H1 (cell line): ENCODE measurements at regions not wholly inside any gene's neighbourhood (a gene's known extent, or its start where the extent isn't known, plus 50 kb on each side); places are given as distances from the start of the nearest gene placed in this dataset.

ENCODE experiments used
- CTCF ChIA-PET: fragments of 300-600 bp; sonication (Branson Sonifier 250); formaldehyde crosslinking; loops from one replicate; lab custom pipeline; 2021; ENCODE audit not compliant: partially characterized antibody; lab: Charles Lee
- POLR2A ChIA-PET: fragments of 300-600 bp; sonication (Branson Sonifier 250); formaldehyde crosslinking; loops from one replicate; lab custom pipeline; 2021; ENCODE audit warnings: inconsistent platforms; ENCODE audit not compliant: partially characterized antibody; lab: Charles Lee
- DNase-seq, 2 experiments: peaks; one replicate each; pipeline versions ENCODE4 v3.0.0 to v3.0.0-alpha.2; 2010 to 2022; ENCODE audit warnings: low spot score in 2 of 2, low read depth in 1 of 2, mixed read lengths in 1 of 2
- FAIRE-seq: peaks from 2 replicates; lab custom pipeline; 2011; peaks lifted over from hg19 to GRCh38; lab: Jason Lieb, UNC
- H2AFZ ChIP-seq: 2 replicates; pipeline ENCODE4 v1.8.1; 2012; ENCODE audit warnings: low read length, inconsistent platforms
- H2AK5ac ChIP-seq: 2 replicates; pipeline ENCODE4 v1.6.1; 2013; ENCODE audit warnings: low read depth, low read length
- H2BK120ac ChIP-seq: replicated peaks from 2 replicates; pipeline ENCODE3; 2013; ENCODE audit warnings: low read depth, low read length, inconsistent platforms
- H2BK12ac ChIP-seq: 2 replicates; pipeline ENCODE4 v1.6.1; 2013; ENCODE audit warnings: low read depth, low read length
- H2BK15ac ChIP-seq: 2 replicates; pipeline ENCODE4 v1.6.1; 2013; ENCODE audit warnings: low read length
- H2BK20ac ChIP-seq: 2 replicates; pipeline ENCODE4 v1.6.1; 2013; ENCODE audit warnings: low read length
- H2BK5ac ChIP-seq: 2 replicates; pipeline ENCODE4 v1.6.1; 2013; ENCODE audit warnings: low read depth, low read length
- H3K14ac ChIP-seq: 2 replicates; pipeline ENCODE4 v1.6.1; 2013; ENCODE audit warnings: inconsistent platforms; ENCODE audit not compliant: insufficient read length
- H3K18ac ChIP-seq: 2 replicates; pipeline ENCODE4 v1.6.1; 2013; ENCODE audit warnings: low read length; ENCODE audit errors: extremely low read depth
- H3K23ac ChIP-seq: 2 replicates; pipeline ENCODE4 v1.6.1; 2013; ENCODE audit warnings: inconsistent platforms; ENCODE audit not compliant: insufficient read length
- H3K23me2 ChIP-seq: 2 replicates; pipeline ENCODE4 v1.6.1; 2013; ENCODE audit warnings: low read depth, low read length
- H3K27ac ChIP-seq: 2 replicates; pipeline ENCODE4 v1.6.1; 2011; ENCODE audit warnings: low read depth, low read length, inconsistent platforms
- H3K27me3 ChIP-seq, 4 experiments: replicated peaks in 1 of 4; 1 replicate in 1 of 4; 2 replicates in 3 of 4; pipeline versions ENCODE4 v1.6.1 to v1.8.1; 2011 to 2013; ENCODE audit warnings: low read length in 3 of 4, mild to moderate bottlenecking in 3 of 4, inconsistent platforms in 2 of 4, mixed read lengths in 2 of 4, moderate library complexity in 1 of 4; ENCODE audit not compliant: control insufficient read depth in 3 of 4, insufficient read depth in 3 of 4; ENCODE audit errors: extremely low read depth in 1 of 4
- H3K36me3 ChIP-seq, 4 experiments: 2 replicates each; pipeline versions ENCODE4 v1.6.1 to v1.8.1; 2011 to 2013; ENCODE audit warnings: mild to moderate bottlenecking in 4 of 4, low read length in 3 of 4, moderate library complexity in 2 of 4, control low read depth in 1 of 4, inconsistent platforms in 1 of 4; ENCODE audit not compliant: insufficient read depth in 4 of 4, control insufficient read depth in 2 of 4
- H3K4ac ChIP-seq: replicated peaks from 2 replicates; pipeline ENCODE3; 2013; ENCODE audit warnings: low read length, low read depth, mixed read lengths, inconsistent platforms; ENCODE audit not compliant: insufficient read length
- H3K4me1 ChIP-seq, 4 experiments: replicated peaks in 1 of 4; 1 replicate in 1 of 4; 2 replicates in 3 of 4; pipeline versions ENCODE4 v1.6.1 to v1.8.1; 2011 to 2013; ENCODE audit warnings: low read length in 3 of 4, inconsistent platforms in 2 of 4, mixed read lengths in 1 of 4; ENCODE audit not compliant: insufficient read depth in 4 of 4, control insufficient read depth in 3 of 4
- H3K4me2 ChIP-seq, 2 experiments: 2 replicates each; pipeline versions ENCODE4 v1.6.1 to v1.8.1; 2011 to 2013; ENCODE audit warnings: low read depth in 2 of 2, low read length in 2 of 2, control low read depth in 1 of 2, inconsistent platforms in 1 of 2, mild to moderate bottlenecking in 1 of 2; ENCODE audit not compliant: insufficient read depth in 1 of 2
- H3K4me3 ChIP-seq, 4 experiments: fragments of 200-600, 300-600 bp in 1 of 4; sonication (generic), shearing (Covaris generic), sonication (Bioruptor Twin) in 1 of 4; 2 replicates each; pipeline versions ENCODE4 v1.5.1 to v1.8.1; 2011 to 2016; ENCODE audit warnings: low read length in 4 of 4, low read depth in 3 of 4, control low read depth in 2 of 4, inconsistent platforms in 2 of 4, mild to moderate bottlenecking in 2 of 4, mixed read lengths in 1 of 4, moderate library complexity in 1 of 4; ENCODE audit not compliant: insufficient read depth in 2 of 4; ENCODE audit errors: extremely low read depth in 1 of 4
- H3K56ac ChIP-seq: replicated peaks from 2 replicates; pipeline ENCODE3; 2013; ENCODE audit warnings: low read depth, mild to moderate bottlenecking, mixed read lengths, low read length, inconsistent platforms; ENCODE audit not compliant: insufficient read length
- H3K79me1 ChIP-seq: 2 replicates; pipeline ENCODE4 v1.6.1; 2013; ENCODE audit warnings: low read depth, low read length, control low read depth
- H3K79me2 ChIP-seq, 2 experiments: 2 replicates each; pipeline versions ENCODE4 v1.6.1 to v1.8.1; 2012 to 2013; ENCODE audit warnings: low read length in 2 of 2, mild to moderate bottlenecking in 2 of 2, inconsistent platforms in 1 of 2; ENCODE audit not compliant: insufficient read depth in 2 of 2, control insufficient read depth in 1 of 2
- H3K9ac ChIP-seq, 4 experiments: replicated peaks in 1 of 4; 1 replicate in 1 of 4; 2 replicates in 3 of 4; pipeline versions ENCODE4 v1.6.1 to v1.8.1; 2011 to 2013; ENCODE audit warnings: low read depth in 3 of 4, low read length in 3 of 4, control low read depth in 2 of 4, mild to moderate bottlenecking in 2 of 4, moderate library complexity in 2 of 4, inconsistent platforms in 1 of 4; ENCODE audit errors: extremely low read depth in 1 of 4
- H3K9me3 ChIP-seq, 2 experiments: 2 replicates each; pipeline versions ENCODE4 v1.6.1 to v1.8.1; 2012 to 2013; ENCODE audit warnings: mild to moderate bottlenecking in 2 of 2, moderate library complexity in 2 of 2, control low read depth in 1 of 2, inconsistent platforms in 1 of 2, low read depth in 1 of 2, low read length in 1 of 2, mixed read lengths in 1 of 2; ENCODE audit not compliant: insufficient read depth in 2 of 2
- H4K20me1 ChIP-seq, 2 experiments: replicated peaks in 1 of 2; 2 replicates each; pipeline versions ENCODE3 to v1.8.1; 2011 to 2013; ENCODE audit warnings: inconsistent platforms in 2 of 2, low read length in 2 of 2, mild to moderate bottlenecking in 1 of 2; ENCODE audit not compliant: insufficient read depth in 2 of 2, control insufficient read depth in 1 of 2
- H4K5ac ChIP-seq: 2 replicates; pipeline ENCODE4 v1.6.1; 2013; ENCODE audit warnings: low read length, low read depth, mixed read lengths, inconsistent platforms; ENCODE audit not compliant: insufficient read length
- H4K8ac ChIP-seq: 2 replicates; pipeline ENCODE4 v1.8.0; 2013; ENCODE audit warnings: mild to moderate bottlenecking, moderate library complexity, low read length, inconsistent platforms; ENCODE audit not compliant: insufficient read depth; ENCODE audit errors: extremely low read depth
- H4K91ac ChIP-seq: replicated peaks from 2 replicates; pipeline ENCODE3; 2013; ENCODE audit warnings: low read length, mixed read lengths, inconsistent platforms; ENCODE audit not compliant: insufficient read length
- BACH1 ChIP-seq: IDR thresholded peaks from 2 replicates; pipeline ENCODE4 v1.6.1; 2012; ENCODE audit warnings: low read length, improper control_type of control experiment
- CBX5 ChIP-seq: fragments of 300-800, 300-1000 bp; sonication (generic); IDR thresholded peaks from 2 replicates; pipeline ENCODE4 v1.7.1; 2016; ENCODE audit warnings: antibody characterized with exemption, low read length, low read depth
- CBX8 ChIP-seq: fragments of 300-800, 300-1000 bp; sonication (generic); IDR thresholded peaks from 2 replicates; pipeline ENCODE4 v1.7.1; 2016; ENCODE audit warnings: low read depth, low read length, borderline replicate concordance
- CEBPB ChIP-seq: IDR thresholded peaks from 2 replicates; pipeline ENCODE4 v1.6.1; 2012; ENCODE audit warnings: low read depth, low read length
- CHD1 ChIP-seq: IDR thresholded peaks from 2 replicates; pipeline ENCODE4 v1.6.1; 2012; ENCODE audit warnings: low read depth, low read length, improper control_type of control experiment
- CTBP2 ChIP-seq: IDR thresholded peaks from 2 replicates; pipeline ENCODE4 v1.7.0; 2011; ENCODE audit warnings: borderline replicate concordance, mild to moderate bottlenecking, moderate library complexity, mixed read lengths, low read length; ENCODE audit not compliant: insufficient read depth, insufficient read length
- EGR1 ChIP-seq: IDR thresholded peaks from 2 replicates; pipeline ENCODE4 v1.6.1; 2011; ENCODE audit warnings: low read depth, low read length, borderline replicate concordance
- GTF2F1 ChIP-seq: IDR thresholded peaks from 2 replicates; pipeline ENCODE4 v1.6.1; 2012; ENCODE audit warnings: low read depth, low read length, improper control_type of control experiment, borderline replicate concordance
- PHF8 ChIP-seq: fragments of 200-600 bp; sonication (generic); conservative IDR thresholded peaks from 2 replicates; pipeline ENCODE4 v1.7.1; 2012; ENCODE audit warnings: low read depth, mild to moderate bottlenecking, inconsistent platforms, low read length, moderate library complexity
- RFX5 ChIP-seq: IDR thresholded peaks from 2 replicates; pipeline ENCODE4 v1.6.1; 2011; ENCODE audit warnings: low read depth, low read length, improper control_type of control experiment, borderline replicate concordance
- SAP30 ChIP-seq: fragments of 300-600 bp; sonication (generic); IDR thresholded peaks from 2 replicates; pipeline ENCODE4 v1.7.1; 2012; ENCODE audit warnings: low read length, moderate library complexity, mild to moderate bottlenecking, inconsistent platforms; ENCODE audit not compliant: insufficient read depth, insufficient replicate concordance
- WGBS, 2 experiments: shearing (Covaris generic) in 1 of 2; methylation state at CpG; one replicate each; pipeline versions ENCODE4 v1.1.6 to v1.1.7; 2013 to 2015; ENCODE audit warnings: low lambda C conversion rate in 2 of 2, mixed read lengths in 2 of 2, inconsistent platforms in 1 of 2, low coverage in 1 of 2, missing lambda C conversion rate in 1 of 2; ENCODE audit not compliant: insufficient replicate concordance in 2 of 2, insufficient coverage in 1 of 2, insufficient read length in 1 of 2; ENCODE audit errors: extremely low coverage in 1 of 2, missing lambda C conversion rate in 1 of 2; 5-methylcytosine and 5-hydroxymethylcytosine counted together

DNA sequence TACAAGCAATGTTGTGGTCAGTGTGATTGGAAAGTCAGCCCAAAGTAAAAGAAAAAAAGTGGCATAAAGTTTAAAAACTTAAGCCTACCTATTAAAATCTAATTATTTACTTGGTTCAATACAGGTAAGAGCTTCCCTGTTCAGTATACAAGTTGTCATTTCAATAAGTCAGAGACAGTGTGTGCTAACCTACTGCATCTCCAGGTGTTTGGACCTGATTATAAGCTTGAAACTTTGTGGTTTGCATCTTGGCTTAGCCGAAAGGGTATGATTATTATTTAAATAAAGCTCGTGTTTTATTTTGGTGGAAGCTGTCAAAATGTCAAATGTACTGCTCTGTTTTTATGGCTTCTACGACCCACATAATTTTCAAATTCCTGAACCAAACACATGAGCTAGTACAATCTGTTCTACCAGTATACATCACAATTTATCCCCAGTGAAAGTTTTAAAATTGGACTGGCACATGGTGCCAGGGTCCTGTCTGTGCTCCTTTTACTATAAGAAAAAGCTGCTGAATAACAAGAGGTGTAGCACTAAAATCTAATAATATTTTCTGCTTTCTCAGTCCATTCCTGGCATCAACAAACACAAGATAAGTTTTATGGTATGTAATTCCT lies 103.9 kb upstream of the ANO3 start:
- Histone ChIP-seq H3K27me3 (no peaks in the 10 kb centered on the region), H3K79me2 (no peaks in the 10 kb centered on the region), H3K23ac (no peak overlapping the region), H3K9me3 (peaks cover 2 to 3% of the 10 kb centered on the region in 2 experiments; a peak in 1 of 4 replicates), H3K4me3 (no peak overlapping the region), H3K23me2 (no peaks in the 10 kb centered on the region), H2BK15ac (no peak overlapping the region), H2AK5ac (no peak overlapping the region), H2BK12ac (no peak overlapping the region), H3K56ac (no peak overlapping the region), H4K20me1 (no peaks in the 10 kb centered on the region), H2BK5ac (no peak overlapping the region), H3K4me2 (no peak overlapping the region), H4K8ac (no peak overlapping the region), H3K9ac (no peak overlapping the region), H3K4ac (no peak overlapping the region), H4K5ac (no peak overlapping the region), H3K4me1 (no peaks in the 10 kb centered on the region), H3K18ac (no peak overlapping the region), H3K36me3 (no peaks in the 10 kb centered on the region), H2AFZ (no peak overlapping the region), H3K79me1 (no peaks in the 10 kb centered on the region), H4K91ac (no peak overlapping the region), H2BK20ac (no peak overlapping the region), H3K14ac (no peak overlapping the region), H2BK120ac (no peak overlapping the region), H3K27ac (no peak overlapping the region)
- ChIA-PET CTCF (interaction anchor here (0.7 to 2.8 kb wide), 9 partner anchors 9 to 246 kb away, joined by 3 to 16 read pairs (median 4); no protein-coding TSS in a partner anchor), POLR2A (no interaction called here)
- TF ChIP-seq BACH1 (no peak), PHF8 (no peak), CHD1 (no peak), SAP30 (no peak), CTBP2 (no peak), CBX8 (no peak), CEBPB (no peak), CBX5 (no peak), RFX5 (no peak), GTF2F1 (no peak), EGR1 (no peak)
- no peak for FAIRE-seq
- WGBS, 2 experiments, result 27% methylated on average over 3 of the region's 3 CpGs; no CpG with 5 or more reads in 1 of the 2 experiments
- no peak for DNase-seq
